ENCODE measurements at regions not wholly inside any gene's neighbourhood (a gene's known extent, or its start where the extent isn't known, plus 50 kb on each side); places are given as distances from the start of the nearest gene placed in this dataset.

DNA sequence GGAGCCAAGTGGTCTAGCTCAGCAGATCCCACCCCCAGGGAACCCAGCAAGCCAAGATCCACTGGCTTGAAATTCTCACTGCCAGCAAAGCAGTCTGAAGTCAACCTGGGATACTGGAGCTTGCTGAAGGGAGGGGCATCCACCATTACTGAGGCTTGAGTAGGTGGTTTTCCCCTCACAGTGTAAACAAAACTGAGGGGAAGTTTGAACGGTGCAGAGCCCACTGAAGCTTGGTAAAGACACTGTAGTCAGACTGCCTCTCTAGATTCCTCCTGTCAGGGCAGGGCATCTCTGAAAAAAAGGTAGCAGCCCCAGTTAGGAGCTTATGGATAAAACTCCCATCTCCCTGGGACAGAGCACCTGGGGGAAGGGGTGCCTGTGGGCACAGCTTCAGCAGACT, 819.5 kb upstream of the EPHA7 start:
- Histone ChIP-seq H3K4me3 (ENCODE audit: low read depth in 1 of 5, low read length in 5 of 5) (no peak overlapping the region), H3K9me3 (ENCODE audit: control insufficient read depth in 5 of 5, low read length in 5 of 5) (no peaks in the 10 kb centered on the region), H3K27ac (ENCODE audit: low read depth, low read length) (no peak overlapping the region), H3K4me1 (ENCODE audit: control insufficient read depth in 5 of 5, insufficient read depth in 5 of 5, low read length in 5 of 5) (no peaks in the 10 kb centered on the region), H3K36me3 (ENCODE audit: control insufficient read depth in 5 of 5, insufficient read depth in 5 of 5, low read length in 5 of 5) (no peaks in the 10 kb centered on the region), H3K27me3 (ENCODE audit: control insufficient read depth in 5 of 5, insufficient read depth in 4 of 5, low read length in 5 of 5) (no peaks in the 10 kb centered on the region), H3K9ac (ENCODE audit: low read length in 5 of 5) (no peak overlapping the region)

- Histone ChIP-seq H3K4me3 (ENCODE audit: low read depth in 1 of 5, low read length in 5 of 5) (no peak overlapping the region), H3K9ac (ENCODE audit: low read length in 5 of 5) (no peak overlapping the region), H3K9me3 (ENCODE audit: control insufficient read depth in 5 of 5, low read length in 5 of 5) (no peaks in the 10 kb centered on the region), H3K27ac (ENCODE audit: low read depth, low read length) (no peak overlapping the region), H3K4me1 (ENCODE audit: control insufficient read depth in 5 of 5, insufficient read depth in 5 of 5, low read length in 5 of 5) (no peaks in the 10 kb centered on the region), H3K36me3 (ENCODE audit: control insufficient read depth in 5 of 5, insufficient read depth in 5 of 5, low read length in 5 of 5) (no peaks in the 10 kb centered on the region), H3K27me3 (ENCODE audit: control insufficient read depth in 5 of 5, insufficient read depth in 4 of 5, low read length in 5 of 5) (no peaks in the 10 kb centered on the region)
These were observed 808.4 kb upstream of the EPHA7 start for GRCh38 chr6:94227741-94228140.

DNA sequence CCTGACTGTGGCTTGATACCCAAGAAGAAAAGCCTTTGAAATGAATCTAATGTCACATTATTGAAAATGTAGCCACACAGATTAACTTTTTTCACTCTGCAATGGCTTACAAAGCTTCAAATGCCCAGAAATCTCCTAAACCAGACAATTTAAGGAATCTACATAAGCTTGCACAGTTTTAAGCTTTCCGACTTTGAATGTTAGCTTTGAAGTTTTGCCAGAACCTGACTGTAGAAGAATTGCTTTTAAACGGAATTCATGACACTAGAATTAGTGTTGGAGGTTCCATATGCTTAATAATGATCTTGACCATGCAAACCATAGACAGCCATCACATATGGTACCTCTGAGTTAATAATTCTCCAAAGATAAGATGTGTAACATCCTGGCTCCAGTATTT, 798.5 kb upstream of the EPHA7 start:
- Histone ChIP-seq H3K4me3 (ENCODE audit: low read depth in 1 of 5, low read length in 5 of 5) (no peak overlapping the region), H3K36me3 (ENCODE audit: control insufficient read depth in 5 of 5, insufficient read depth in 5 of 5, low read length in 5 of 5) (no peaks in the 10 kb centered on the region), H3K4me1 (ENCODE audit: control insufficient read depth in 5 of 5, insufficient read depth in 5 of 5, low read length in 5 of 5) (no peaks in the 10 kb centered on the region), H3K27ac (ENCODE audit: low read depth, low read length) (no peak overlapping the region), H3K9me3 (ENCODE audit: control insufficient read depth in 5 of 5, low read length in 5 of 5) (no peaks in the 10 kb centered on the region), H3K27me3 (ENCODE audit: control insufficient read depth in 5 of 5, insufficient read depth in 4 of 5, low read length in 5 of 5) (no peaks in the 10 kb centered on the region), H3K9ac (ENCODE audit: low read length in 5 of 5) (no peak overlapping the region)

GRCh38 chr6:94215552-94215951, 796.2 kb upstream of the EPHA7 start:
- no peak overlapping the region for H3K4me3 ChIP-seq (ENCODE audit: low read depth in 1 of 5, low read length in 5 of 5)
- H3K27me3 ChIP-seq (ENCODE audit: control insufficient read depth in 5 of 5, insufficient read depth in 4 of 5, low read length in 5 of 5), result no peaks in the 10 kb centered on the region
- H3K36me3 ChIP-seq (ENCODE audit: control insufficient read depth in 5 of 5, insufficient read depth in 5 of 5, low read length in 5 of 5), result no peaks in the 10 kb centered on the region
- no peak overlapping the region for H3K27ac ChIP-seq (ENCODE audit: low read depth, low read length)
- H3K9me3 ChIP-seq (ENCODE audit: control insufficient read depth in 5 of 5, low read length in 5 of 5), result no peaks in the 10 kb centered on the region
- no peak overlapping the region for H3K9ac ChIP-seq (ENCODE audit: low read length in 5 of 5)
- H3K4me1 ChIP-seq (ENCODE audit: control insufficient read depth in 5 of 5, insufficient read depth in 5 of 5, low read length in 5 of 5), result no peaks in the 10 kb centered on the region

DNA sequence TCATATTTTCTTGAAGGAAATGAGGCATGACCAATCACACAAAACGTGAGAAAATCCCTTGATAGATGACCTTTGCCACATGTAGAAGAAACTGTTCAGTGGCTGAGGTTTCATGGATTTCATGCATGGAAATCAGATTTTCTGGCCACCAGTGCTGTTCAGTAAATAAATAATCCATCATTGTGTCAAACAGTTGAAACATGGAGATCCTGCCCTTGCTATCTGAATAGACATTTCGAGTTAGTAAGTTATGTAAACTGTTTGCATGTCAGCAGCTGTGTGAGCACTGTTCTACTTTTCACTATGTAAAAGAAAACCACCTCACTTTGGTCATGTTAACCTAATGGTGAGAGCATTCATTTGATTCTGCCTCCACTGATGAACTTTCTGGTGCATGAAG, 793.9 kb upstream of the EPHA7 start:
- Histone ChIP-seq H3K4me1 (ENCODE audit: control insufficient read depth in 5 of 5, insufficient read depth in 5 of 5, low read length in 5 of 5) (no peaks in the 10 kb centered on the region), H3K4me3 (ENCODE audit: low read depth in 1 of 5, low read length in 5 of 5) (no peak overlapping the region), H3K9ac (ENCODE audit: low read length in 5 of 5) (no peak overlapping the region), H3K36me3 (ENCODE audit: control insufficient read depth in 5 of 5, insufficient read depth in 5 of 5, low read length in 5 of 5) (no peaks in the 10 kb centered on the region), H3K9me3 (ENCODE audit: control insufficient read depth in 5 of 5, low read length in 5 of 5) (no peaks in the 10 kb centered on the region), H3K27ac (ENCODE audit: low read depth, low read length) (no peak overlapping the region), H3K27me3 (ENCODE audit: control insufficient read depth in 5 of 5, insufficient read depth in 4 of 5, low read length in 5 of 5) (no peaks in the 10 kb centered on the region)

DNA sequence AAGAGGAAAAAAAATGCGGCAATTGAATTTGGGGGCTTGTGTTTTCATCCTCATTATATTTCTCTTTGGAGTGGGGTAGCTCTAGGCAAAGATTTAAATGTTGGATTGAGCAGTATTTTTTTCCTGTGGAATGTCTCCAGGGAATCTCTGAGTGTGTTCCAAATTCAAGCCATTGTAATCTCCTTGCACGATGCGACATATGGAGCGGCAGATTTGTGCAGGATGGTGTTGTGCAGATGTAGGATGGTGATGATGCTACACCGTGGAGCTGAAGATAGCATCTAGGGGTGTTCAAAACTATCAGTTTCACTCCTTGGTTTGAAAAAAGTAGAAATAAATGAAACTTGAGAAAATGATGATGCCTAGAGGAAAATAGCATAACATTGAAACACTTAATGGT, 777.5 kb upstream of the EPHA7 start:
- no peaks in the 10 kb centered on the region for H3K4me1 ChIP-seq (ENCODE audit: control insufficient read depth in 5 of 5, insufficient read depth in 5 of 5, low read length in 5 of 5)
- no peak overlapping the region for H3K4me3 ChIP-seq (ENCODE audit: low read depth in 1 of 5, low read length in 5 of 5)
- H3K9me3 ChIP-seq (ENCODE audit: control insufficient read depth in 5 of 5, low read length in 5 of 5), result no peaks in the 10 kb centered on the region
- H3K27ac ChIP-seq (ENCODE audit: low read depth, low read length), result no peak overlapping the region
- no peaks in the 10 kb centered on the region for H3K27me3 ChIP-seq (ENCODE audit: control insufficient read depth in 5 of 5, insufficient read depth in 4 of 5, low read length in 5 of 5)
- H3K36me3 ChIP-seq (ENCODE audit: control insufficient read depth in 5 of 5, insufficient read depth in 5 of 5, low read length in 5 of 5), result no peaks in the 10 kb centered on the region
- no peak overlapping the region for H3K9ac ChIP-seq (ENCODE audit: low read length in 5 of 5)

- H3K4me1 ChIP-seq (ENCODE audit: control insufficient read depth in 5 of 5, insufficient read depth in 5 of 5, low read length in 5 of 5), result no peaks in the 10 kb centered on the region
- H3K27ac ChIP-seq (ENCODE audit: low read depth, low read length), result no peak overlapping the region
- H3K9ac ChIP-seq (ENCODE audit: low read length in 5 of 5), result no peak overlapping the region
- no peaks in the 10 kb centered on the region for H3K27me3 ChIP-seq (ENCODE audit: control insufficient read depth in 5 of 5, insufficient read depth in 4 of 5, low read length in 5 of 5)
- no peaks in the 10 kb centered on the region for H3K36me3 ChIP-seq (ENCODE audit: control insufficient read depth in 5 of 5, insufficient read depth in 5 of 5, low read length in 5 of 5)
- H3K4me3 ChIP-seq (ENCODE audit: low read depth in 1 of 5, low read length in 5 of 5), result no peak overlapping the region
- peaks cover 0 to 2% (median 0%) of the 10 kb centered on the region in 5 donors for H3K9me3 ChIP-seq (ENCODE audit: control insufficient read depth in 5 of 5, low read length in 5 of 5)
These were observed 770.7 kb upstream of the EPHA7 start for GRCh38 chr6:94190030-94190429.

- H3K4me1 ChIP-seq (ENCODE audit: control insufficient read depth in 5 of 5, insufficient read depth in 5 of 5, low read length in 5 of 5), result no peaks in the 10 kb centered on the region
- no peaks in the 10 kb centered on the region for H3K36me3 ChIP-seq (ENCODE audit: control insufficient read depth in 5 of 5, insufficient read depth in 5 of 5, low read length in 5 of 5)
- H3K4me3 ChIP-seq (ENCODE audit: low read depth in 1 of 5, low read length in 5 of 5), result no peak overlapping the region
- no peaks in the 10 kb centered on the region for H3K27me3 ChIP-seq (ENCODE audit: control insufficient read depth in 5 of 5, insufficient read depth in 4 of 5, low read length in 5 of 5)
- no peak overlapping the region for H3K27ac ChIP-seq (ENCODE audit: low read depth, low read length)
- H3K9me3 ChIP-seq (ENCODE audit: control insufficient read depth in 5 of 5, low read length in 5 of 5), result peaks cover 0 to 4% (median 4%) of the 10 kb centered on the region in 5 donors
- H3K9ac ChIP-seq (ENCODE audit: low read length in 5 of 5), result no peak overlapping the region
These were observed 765.5 kb upstream of the EPHA7 start for GRCh38 chr6:94184666-94185464.

GRCh38 chr6:94177429-94177828, 758.1 kb upstream of the EPHA7 start:
- H3K9ac ChIP-seq (ENCODE audit: low read length in 5 of 5), result no peak overlapping the region
- no peak overlapping the region for H3K27ac ChIP-seq (ENCODE audit: low read depth, low read length)
- no peaks in the 10 kb centered on the region for H3K36me3 ChIP-seq (ENCODE audit: control insufficient read depth in 5 of 5, insufficient read depth in 5 of 5, low read length in 5 of 5)
- no peaks in the 10 kb centered on the region for H3K4me1 ChIP-seq (ENCODE audit: control insufficient read depth in 5 of 5, insufficient read depth in 5 of 5, low read length in 5 of 5)
- H3K9me3 ChIP-seq (ENCODE audit: control insufficient read depth in 5 of 5, low read length in 5 of 5), result peaks cover 0 to 2% (median 0%) of the 10 kb centered on the region in 5 donors
- H3K27me3 ChIP-seq (ENCODE audit: control insufficient read depth in 5 of 5, insufficient read depth in 4 of 5, low read length in 5 of 5), result no peaks in the 10 kb centered on the region
- no peak overlapping the region for H3K4me3 ChIP-seq (ENCODE audit: low read depth in 1 of 5, low read length in 5 of 5)

- H3K27me3 ChIP-seq (ENCODE audit: control insufficient read depth in 5 of 5, insufficient read depth in 4 of 5, low read length in 5 of 5), result no peaks in the 10 kb centered on the region
- no peak overlapping the region for H3K9ac ChIP-seq (ENCODE audit: low read length in 5 of 5)
- H3K27ac ChIP-seq (ENCODE audit: low read depth, low read length), result no peak overlapping the region
- H3K4me1 ChIP-seq (ENCODE audit: control insufficient read depth in 5 of 5, insufficient read depth in 5 of 5, low read length in 5 of 5), result no peaks in the 10 kb centered on the region
- H3K9me3 ChIP-seq (ENCODE audit: control insufficient read depth in 5 of 5, low read length in 5 of 5), result peaks cover 0 to 2% (median 0%) of the 10 kb centered on the region in 5 donors
- H3K4me3 ChIP-seq (ENCODE audit: low read depth in 1 of 5, low read length in 5 of 5), result no peak overlapping the region
- no peaks in the 10 kb centered on the region for H3K36me3 ChIP-seq (ENCODE audit: control insufficient read depth in 5 of 5, insufficient read depth in 5 of 5, low read length in 5 of 5)
These were observed 756.1 kb upstream of the EPHA7 start for GRCh38 chr6:94175465-94175864.
